Trophoblast cell (in vitro differentiated cells and primary cell): ENCODE measurements at regions not wholly inside any gene's neighbourhood (a gene's known extent, or its start where the extent isn't known, plus 50 kb on each side); places are given as distances from the start of the nearest gene placed in this dataset.

Experiments
- DNase-seq, 2 donors: peaks; one replicate each; pipeline ENCODE4 v3.0.0-alpha.2; 2016
- H2AFZ ChIP-seq: 2 replicates; pipeline ENCODE4 v1.6.1; 2013; ENCODE audit warnings: low read length, moderate library complexity, mild to moderate bottlenecking; ENCODE audit not compliant: insufficient read depth, poor library complexity
- H2AK5ac ChIP-seq: 2 replicates; pipeline ENCODE4 v1.6.1; 2013; ENCODE audit warnings: mild to moderate bottlenecking, low read length
- H2BK120ac ChIP-seq: 2 replicates; pipeline ENCODE4 v1.6.1; 2013; ENCODE audit warnings: low read length, mild to moderate bottlenecking, moderate library complexity; ENCODE audit not compliant: insufficient read depth, poor library complexity
- H2BK12ac ChIP-seq: 2 replicates; pipeline ENCODE4 v1.6.1; 2013; ENCODE audit warnings: mild to moderate bottlenecking, low read length, moderate library complexity
- H2BK5ac ChIP-seq: 2 replicates; pipeline ENCODE4 v1.6.1; 2013; ENCODE audit warnings: low read length, low read depth, moderate library complexity, mild to moderate bottlenecking; ENCODE audit not compliant: poor library complexity
- H3K14ac ChIP-seq: 2 replicates; pipeline ENCODE4 v1.6.1; 2013; ENCODE audit warnings: mild to moderate bottlenecking, low read length
- H3K18ac ChIP-seq: 2 replicates; pipeline ENCODE4 v1.6.1; 2013; ENCODE audit warnings: mild to moderate bottlenecking, low read length
- H3K23ac ChIP-seq: 2 replicates; pipeline ENCODE4 v1.6.1; 2013; ENCODE audit warnings: low read length
- H3K27ac ChIP-seq: 2 replicates; pipeline ENCODE4 v1.5.1; 2013; ENCODE audit warnings: low read depth, mild to moderate bottlenecking, inconsistent platforms, low read length, moderate library complexity
- H3K27me3 ChIP-seq: 2 replicates; pipeline ENCODE4 v1.6.1; 2013; ENCODE audit warnings: inconsistent platforms, mild to moderate bottlenecking, low read length, moderate library complexity; ENCODE audit not compliant: insufficient read depth
- H3K36me3 ChIP-seq, 2 experiments: 1 replicate in 1 of 2; 2 replicates in 1 of 2; pipeline ENCODE4 v1.6.1; 2013; ENCODE audit warnings: low read length in 2 of 2, mild to moderate bottlenecking in 2 of 2, moderate library complexity in 1 of 2; ENCODE audit not compliant: insufficient read depth in 2 of 2, control insufficient read depth in 1 of 2
- H3K4ac ChIP-seq: 2 replicates; pipeline ENCODE4 v1.6.1; 2013; ENCODE audit warnings: low read depth, mild to moderate bottlenecking, low read length, moderate library complexity
- H3K4me1 ChIP-seq, 2 experiments: 1 replicate in 1 of 2; 2 replicates in 1 of 2; pipeline ENCODE4 v1.6.1; 2013; ENCODE audit warnings: low read length in 2 of 2, mild to moderate bottlenecking in 2 of 2, moderate library complexity in 1 of 2; ENCODE audit not compliant: insufficient read depth in 2 of 2, control insufficient read depth in 1 of 2
- H3K4me2 ChIP-seq: 2 replicates; pipeline ENCODE4 v1.6.1; 2013; ENCODE audit warnings: inconsistent platforms, mild to moderate bottlenecking, low read length, moderate library complexity
- H3K4me3 ChIP-seq: 2 replicates; pipeline ENCODE4 v1.5.1; 2013; ENCODE audit warnings: mild to moderate bottlenecking, low read depth, low read length, inconsistent platforms
- H3K79me1 ChIP-seq: one replicate; pipeline ENCODE4 v1.6.1; 2013; ENCODE audit warnings: low read length
- H3K79me2 ChIP-seq: 2 replicates; pipeline ENCODE4 v1.6.1; 2013; ENCODE audit warnings: low read length, mild to moderate bottlenecking; ENCODE audit not compliant: control insufficient read depth, insufficient read depth, poor library complexity
- H3K9ac ChIP-seq: 2 replicates; pipeline ENCODE4 v1.6.1; 2013; ENCODE audit warnings: mild to moderate bottlenecking, low read length
- H3K9me3 ChIP-seq: 2 replicates; pipeline ENCODE4 v1.6.1; 2013; ENCODE audit warnings: low read depth, mild to moderate bottlenecking, control low read depth, inconsistent platforms, low read length; ENCODE audit not compliant: insufficient read depth
- H4K12ac ChIP-seq: 2 replicates; pipeline ENCODE4 v1.6.1; 2013; ENCODE audit warnings: low read depth, mild to moderate bottlenecking, low read length, moderate library complexity
- H4K8ac ChIP-seq: 2 replicates; pipeline ENCODE4 v1.6.1; 2013; ENCODE audit warnings: low read depth, mild to moderate bottlenecking, low read length, moderate library complexity
- H4K91ac ChIP-seq: one replicate; pipeline ENCODE4 v1.6.1; 2013; ENCODE audit warnings: low read depth, mild to moderate bottlenecking, low read length, moderate library complexity
- WGBS: extraction: QIAGEN DNeasy Blood & Tissue Kit; methylation state at CpG from one replicate; pipeline ENCODE4 v1.1.7; 2013; ENCODE audit warnings: missing lambda C conversion rate; ENCODE audit not compliant: insufficient read length, insufficient coverage; ENCODE audit errors: extremely low coverage; 5-methylcytosine and 5-hydroxymethylcytosine counted together

DNA sequence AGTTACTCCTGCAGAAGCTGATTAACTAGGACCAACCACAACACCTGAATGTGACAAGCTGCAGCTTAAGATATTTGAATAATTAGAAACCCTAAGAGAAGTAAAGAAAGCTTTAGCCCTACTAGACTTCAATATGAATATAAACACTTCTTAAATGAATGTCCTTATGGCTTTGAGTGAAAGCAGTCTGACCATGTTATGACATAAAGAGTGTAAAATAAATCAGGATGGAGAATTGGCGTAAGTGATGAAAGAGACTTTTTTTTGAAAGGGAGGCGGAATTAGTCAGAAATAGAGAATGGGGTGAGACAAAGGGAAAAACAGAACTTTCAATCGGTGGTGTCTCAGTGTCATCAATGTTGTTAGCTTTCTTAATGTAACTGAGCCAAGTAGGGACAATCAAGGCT lies 117.2 kb upstream of the MAGEB16 start:
- WGBS, result no CpG with 5 or more reads among the region's 3 CpGs

DNA sequence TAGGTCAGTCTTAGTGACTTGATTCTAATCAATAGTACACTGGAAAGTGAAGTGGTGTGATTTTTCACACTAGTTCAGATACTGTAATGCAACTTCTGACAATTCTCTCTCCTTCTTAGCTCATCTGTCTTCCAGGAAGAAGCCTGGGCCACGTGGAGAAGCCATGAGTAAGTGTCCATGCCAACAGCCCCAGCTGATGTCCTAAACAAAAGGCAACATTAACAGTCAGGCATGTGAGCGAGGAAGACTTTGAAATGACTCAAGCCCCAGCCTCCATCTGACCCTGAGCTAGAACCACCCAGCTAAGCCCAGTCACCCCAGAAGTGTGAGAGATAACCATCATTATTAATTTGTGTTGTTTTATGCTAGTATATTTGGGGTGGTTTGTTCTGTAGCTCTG lies 115.7 kb upstream of the MAGEB16 start:
- DNase-seq, result peak; percentile 1 to 22
- Histone ChIP-seq H4K8ac (no peak overlapping the region), H2AK5ac (no peak overlapping the region), H3K4me3 (no peak overlapping the region), H3K36me3 (no peaks in the 10 kb centered on the region), H3K9me3 (no peaks in the 10 kb centered on the region), H4K12ac (no peak overlapping the region), H3K14ac (no peak overlapping the region), H2BK5ac (no peak overlapping the region), H3K4ac (no peak overlapping the region), H3K23ac (no peak overlapping the region), H2BK12ac (no peak overlapping the region), H3K4me2 (no peak overlapping the region), H3K79me2 (no peaks in the 10 kb centered on the region), H2AFZ (no peak overlapping the region), H2BK120ac (no peak overlapping the region), H3K27me3 (no peaks in the 10 kb centered on the region), H3K79me1 (no peaks in the 10 kb centered on the region), H3K4me1 (no peaks in the 10 kb centered on the region), H4K91ac (no peak overlapping the region), H3K9ac (no peak overlapping the region), H3K27ac (no peak overlapping the region), H3K18ac (no peak overlapping the region)
- WGBS, result no CpG with 5 or more reads among the region's 2 CpGs

More for the DNA sequence above, 117.2 kb upstream of the MAGEB16 start:
- H2BK120ac ChIP-seq, result no peak overlapping the region
- no peak overlapping the region for H3K27ac ChIP-seq
- H2BK5ac ChIP-seq, result no peak overlapping the region
- H2AFZ ChIP-seq, result no peak overlapping the region
- H3K9ac ChIP-seq, result no peak overlapping the region
- H4K12ac ChIP-seq, result no peak overlapping the region
- no peak for DNase-seq
- no peak overlapping the region for H3K23ac ChIP-seq
- H2AK5ac ChIP-seq, result no peak overlapping the region
- H3K27me3 ChIP-seq, result no peaks in the 10 kb centered on the region
- no peaks in the 10 kb centered on the region for H3K9me3 ChIP-seq
- no peak overlapping the region for H3K4me2 ChIP-seq
- H4K91ac ChIP-seq, result no peak overlapping the region
- H3K79me2 ChIP-seq, result no peaks in the 10 kb centered on the region
- no peak overlapping the region for H3K18ac ChIP-seq
- no peaks in the 10 kb centered on the region for H3K4me1 ChIP-seq
- H3K14ac ChIP-seq, result no peak overlapping the region
- no peaks in the 10 kb centered on the region for H3K79me1 ChIP-seq
- no peak overlapping the region for H2BK12ac ChIP-seq
- no peak overlapping the region for H3K4ac ChIP-seq
- no peak overlapping the region for H3K4me3 ChIP-seq
- H4K8ac ChIP-seq, result no peak overlapping the region
- H3K36me3 ChIP-seq, result no peaks in the 10 kb centered on the region

DNA sequence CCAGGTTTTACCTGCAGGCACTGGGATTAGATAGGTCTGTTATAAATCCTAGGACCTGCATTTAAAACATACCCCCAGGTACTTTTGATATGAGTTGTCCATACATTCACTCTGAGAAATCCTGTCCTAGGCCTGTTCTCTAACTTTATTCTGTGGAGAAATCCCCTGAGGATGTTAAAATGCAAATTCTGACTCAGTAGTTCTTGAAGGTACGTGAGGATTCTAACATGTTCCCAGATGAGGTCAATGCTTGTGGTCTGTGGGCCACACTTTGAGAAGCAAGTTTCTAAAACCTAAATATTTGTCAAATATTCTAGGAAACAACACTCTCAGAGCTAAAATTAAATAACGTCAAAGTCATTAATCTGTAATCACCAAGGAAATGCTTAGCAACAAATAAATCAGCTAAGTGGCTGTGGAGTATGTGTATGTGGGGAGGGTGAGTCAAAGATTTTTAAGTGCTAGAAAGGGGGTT lies 101.3 kb upstream of the MAGEB16 start:
- Histone ChIP-seq H3K9me3 (no peaks in the 10 kb centered on the region), H3K4me2 (no peak overlapping the region), H3K4me1 (no peaks in the 10 kb centered on the region), H3K27me3 (no peaks in the 10 kb centered on the region), H2BK12ac (no peak overlapping the region), H3K9ac (no peak overlapping the region), H2AK5ac (no peak overlapping the region), H2BK5ac (no peak overlapping the region), H3K4ac (no peak overlapping the region), H3K36me3 (no peaks in the 10 kb centered on the region), H3K27ac (no peak overlapping the region), H4K91ac (no peak overlapping the region), H3K23ac (no peak overlapping the region), H3K18ac (no peak overlapping the region), H2AFZ (no peak overlapping the region), H4K12ac (no peak overlapping the region), H3K79me2 (no peaks in the 10 kb centered on the region), H3K14ac (no peak overlapping the region), H4K8ac (no peak overlapping the region), H3K4me3 (no peak overlapping the region), H3K79me1 (no peaks in the 10 kb centered on the region), H2BK120ac (no peak overlapping the region)
- no CpG with 5 or more reads among the region's 2 CpGs for WGBS
- no peak for DNase-seq

DNA sequence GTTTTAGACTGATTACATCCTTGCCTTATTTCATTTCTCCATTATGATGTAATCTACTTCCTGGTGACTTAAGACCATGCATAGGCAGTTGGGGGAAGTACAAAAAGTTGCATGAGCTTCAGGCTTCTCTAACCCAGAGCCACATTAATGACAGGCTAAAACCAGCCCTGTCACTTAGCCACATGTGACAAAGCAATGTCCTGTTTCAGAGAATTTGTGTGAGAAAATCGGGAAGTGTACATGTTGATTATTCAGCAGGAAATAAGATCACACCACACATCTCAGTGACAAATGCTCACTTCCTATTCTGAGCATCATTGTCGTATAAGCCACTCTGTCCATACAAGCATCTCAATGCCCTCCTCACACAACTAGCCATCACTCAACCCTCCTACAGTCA lies 98.5 kb upstream of the MAGEB16 start:
- Histone ChIP-seq H3K4me2 (no peak overlapping the region), H3K4me1 (no peaks in the 10 kb centered on the region), H2BK5ac (no peak overlapping the region), H2AFZ (no peak overlapping the region), H3K18ac (no peak overlapping the region), H3K79me1 (no peaks in the 10 kb centered on the region), H4K12ac (no peak overlapping the region), H4K8ac (no peak overlapping the region), H2BK120ac (no peak overlapping the region), H3K27ac (no peak overlapping the region), H3K79me2 (no peaks in the 10 kb centered on the region), H2BK12ac (no peak overlapping the region), H3K9me3 (no peaks in the 10 kb centered on the region), H3K14ac (no peak overlapping the region), H3K27me3 (no peaks in the 10 kb centered on the region), H3K36me3 (no peaks in the 10 kb centered on the region), H3K4me3 (no peak overlapping the region), H4K91ac (no peak overlapping the region), H3K23ac (no peak overlapping the region), H2AK5ac (no peak overlapping the region), H3K9ac (no peak overlapping the region), H3K4ac (no peak overlapping the region)
- no CpG with 5 or more reads among the region's 2 CpGs for WGBS
- DNase-seq, result no peak
